ENCODE measurements at regions not wholly inside any gene's neighbourhood (a gene's known extent, or its start where the extent isn't known, plus 50 kb on each side); places are given as distances from the start of the nearest gene placed in this dataset.

DNA sequence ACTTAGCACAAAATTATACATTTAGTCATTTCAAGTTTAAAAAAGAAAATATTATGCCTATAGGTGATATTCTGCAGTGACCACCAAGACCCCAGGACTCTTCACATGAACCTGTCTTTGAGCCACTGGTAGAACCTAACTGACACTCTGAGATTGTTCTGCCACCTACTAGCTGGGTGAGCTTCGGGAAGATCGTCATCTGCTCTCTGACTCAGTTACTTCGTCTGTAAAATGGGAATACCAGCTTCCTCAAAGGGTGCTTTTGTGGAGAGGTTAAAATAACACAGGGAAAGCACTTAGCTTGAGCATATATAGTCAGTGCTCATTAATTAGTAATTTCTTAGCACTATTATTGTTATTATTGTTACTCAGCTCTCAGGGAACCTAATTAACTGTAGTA lies 228.5 kb upstream of the JUN start:
- TF ChIP-seq, protein P1, sequence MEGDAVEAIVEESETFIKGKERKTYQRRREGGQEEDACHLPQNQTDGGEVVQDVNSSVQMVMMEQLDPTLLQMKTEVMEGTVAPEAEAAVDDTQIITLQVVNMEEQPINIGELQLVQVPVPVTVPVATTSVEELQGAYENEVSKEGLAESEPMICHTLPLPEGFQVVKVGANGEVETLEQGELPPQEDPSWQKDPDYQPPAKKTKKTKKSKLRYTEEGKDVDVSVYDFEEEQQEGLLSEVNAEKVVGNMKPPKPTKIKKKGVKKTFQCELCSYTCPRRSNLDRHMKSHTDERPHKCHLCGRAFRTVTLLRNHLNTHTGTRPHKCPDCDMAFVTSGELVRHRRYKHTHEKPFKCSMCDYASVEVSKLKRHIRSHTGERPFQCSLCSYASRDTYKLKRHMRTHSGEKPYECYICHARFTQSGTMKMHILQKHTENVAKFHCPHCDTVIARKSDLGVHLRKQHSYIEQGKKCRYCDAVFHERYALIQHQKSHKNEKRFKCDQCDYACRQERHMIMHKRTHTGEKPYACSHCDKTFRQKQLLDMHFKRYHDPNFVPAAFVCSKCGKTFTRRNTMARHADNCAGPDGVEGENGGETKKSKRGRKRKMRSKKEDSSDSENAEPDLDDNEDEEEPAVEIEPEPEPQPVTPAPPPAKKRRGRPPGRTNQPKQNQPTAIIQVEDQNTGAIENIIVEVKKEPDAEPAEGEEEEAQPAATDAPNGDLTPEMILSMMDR (IDR thresholded peaks at IDR 0.05; ENCODE audit: insufficient read depth, low read depth, low read length, missing control alignments), result no peak
- DNase-seq (ENCODE audit: low read depth), result no peak
- no peak overlapping the region for H3K4me3 ChIP-seq (ENCODE audit: low read length)

DNA sequence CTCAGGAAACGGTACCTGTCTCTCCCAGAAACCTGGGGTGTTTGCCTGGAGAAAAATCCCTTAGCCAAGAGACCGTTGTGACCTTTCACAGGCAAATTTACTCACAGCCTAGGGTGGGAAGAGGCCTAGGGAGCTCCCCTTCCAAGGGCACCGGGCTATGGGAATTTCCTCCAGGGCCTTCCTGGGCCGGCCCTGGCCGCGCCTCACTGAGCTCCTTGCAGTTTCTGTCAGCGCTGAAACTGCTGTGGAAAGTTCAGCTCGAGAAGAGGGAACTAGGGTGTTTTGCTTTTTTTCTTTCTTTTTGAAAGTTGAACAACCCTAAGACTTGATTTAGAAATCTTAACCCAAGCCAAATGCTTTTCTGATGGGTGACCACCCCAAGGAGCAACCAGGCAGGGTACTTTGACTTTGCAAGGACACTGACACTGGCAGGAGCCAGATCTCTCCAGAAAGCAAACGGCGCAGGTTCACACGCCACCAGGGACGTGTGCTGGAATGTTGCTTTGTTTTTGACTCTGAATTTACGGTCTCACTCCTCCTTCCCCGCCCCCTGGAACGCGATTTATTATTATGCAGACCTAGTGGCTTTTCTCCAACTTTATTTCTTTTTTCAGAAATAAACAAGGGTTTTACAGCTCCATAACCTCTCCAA lies 229.6 kb upstream of the JUN start:
- TF ChIP-seq, protein P1 (IDR thresholded peaks at IDR 0.05; ENCODE audit: insufficient read depth, low read depth, low read length, missing control alignments), result no peak
- DNase-seq (ENCODE audit: low read depth), result peak; percentile 60
- H3K4me3 ChIP-seq (ENCODE audit: low read length), result no peak overlapping the region

DNA sequence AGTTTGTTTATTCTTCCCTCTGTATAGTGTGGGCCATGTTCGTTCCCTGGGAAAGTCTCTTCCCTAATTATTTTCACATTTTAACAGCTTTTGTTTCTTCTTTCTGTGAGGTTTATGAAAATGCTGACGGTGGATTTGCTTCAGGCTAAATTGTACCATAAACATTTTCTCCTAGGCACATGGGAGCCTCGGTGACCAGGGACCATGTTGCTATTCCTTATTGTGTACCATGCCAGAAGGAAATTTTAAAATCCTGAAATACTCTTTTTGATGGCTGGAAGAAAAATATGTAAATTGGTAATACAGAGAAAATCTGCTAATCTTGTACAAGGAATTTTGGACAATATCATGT lies 230.1 kb upstream of the JUN start:
- TF ChIP-seq, protein P1 (IDR thresholded peaks at IDR 0.05; ENCODE audit: insufficient read depth, low read depth, low read length, missing control alignments), result no peak
- H3K4me3 ChIP-seq (ENCODE audit: low read length), result no peak overlapping the region
- DNase-seq (ENCODE audit: low read depth), result no peak

DNA sequence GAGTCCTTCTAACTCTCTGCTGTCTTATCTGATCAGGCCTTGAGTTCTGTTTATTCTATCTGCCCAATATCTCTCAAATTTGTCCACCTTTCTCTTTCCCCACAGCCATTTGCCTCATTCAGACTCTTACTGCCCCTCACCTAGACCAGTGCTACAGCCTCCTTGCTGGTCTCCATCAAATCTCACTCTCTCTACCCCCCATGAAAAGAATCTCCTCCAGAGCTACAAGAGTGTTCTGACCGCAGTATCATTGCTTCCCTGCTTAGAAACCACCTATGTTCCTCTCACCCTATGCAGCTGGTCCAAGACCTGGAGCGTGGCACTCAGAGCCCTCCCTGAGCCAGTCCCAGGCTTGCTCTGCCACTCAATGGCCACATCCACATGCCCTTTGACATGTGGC lies 231.0 kb upstream of the JUN start:
- TF ChIP-seq, protein P1 (IDR thresholded peaks at IDR 0.05; ENCODE audit: insufficient read depth, low read depth, low read length, missing control alignments), result no peak
- DNase-seq (ENCODE audit: low read depth), result no peak
- no peak overlapping the region for H3K4me3 ChIP-seq (ENCODE audit: low read length)

DNA sequence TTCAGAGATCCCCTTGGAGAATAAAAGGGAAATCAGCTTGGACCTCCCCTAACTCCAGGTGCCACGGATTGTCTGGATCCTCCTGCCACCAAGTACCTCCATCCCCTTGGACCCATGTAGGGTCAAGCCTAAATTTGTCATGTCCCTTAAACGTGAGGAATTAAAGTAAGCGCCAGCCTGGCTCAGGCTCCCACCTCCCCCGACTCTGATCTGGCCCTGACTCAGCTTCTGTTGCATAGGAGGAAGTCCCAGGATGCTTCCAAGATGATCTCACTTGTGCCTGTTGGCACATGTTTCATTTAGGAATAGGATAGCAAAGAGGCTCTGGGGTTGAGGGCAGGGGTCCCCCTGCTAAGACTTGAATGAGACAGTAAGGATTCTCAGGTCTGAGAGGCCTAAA lies 231.9 kb upstream of the JUN start:
- DNase-seq (ENCODE audit: low read depth), result peak; percentile 94
- TF ChIP-seq, protein P1 (IDR thresholded peaks at IDR 0.05; ENCODE audit: insufficient read depth, low read depth, low read length, missing control alignments), result no peak
- H3K4me3 ChIP-seq (ENCODE audit: low read length), result no peak overlapping the region

DNA sequence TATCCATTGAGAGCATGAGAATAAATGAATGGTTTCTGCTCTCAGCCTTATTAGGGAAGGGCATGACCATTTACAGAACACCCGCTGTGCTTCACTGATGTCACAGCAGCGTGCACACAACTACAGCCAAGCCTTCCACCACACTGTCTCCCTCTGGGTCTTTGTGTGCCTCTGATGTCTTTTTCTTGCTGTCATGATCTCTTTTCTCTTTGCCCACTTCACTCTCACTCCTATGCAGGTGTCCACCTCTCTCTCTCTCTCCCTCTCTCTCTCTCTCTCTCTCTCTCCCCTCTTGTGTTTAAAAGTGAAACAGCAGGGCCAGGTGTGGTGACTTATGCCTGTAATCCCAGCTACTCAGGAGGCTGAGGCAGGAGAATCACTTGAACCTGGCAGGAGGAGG lies 232.5 kb upstream of the JUN start:
- H3K4me3 ChIP-seq (ENCODE audit: low read length), result no peak overlapping the region
- DNase-seq (ENCODE audit: low read depth), result peak; percentile 33
- TF ChIP-seq, protein P1 (IDR thresholded peaks at IDR 0.05; ENCODE audit: insufficient read depth, low read depth, low read length, missing control alignments), result peak; percentile 18

DNA sequence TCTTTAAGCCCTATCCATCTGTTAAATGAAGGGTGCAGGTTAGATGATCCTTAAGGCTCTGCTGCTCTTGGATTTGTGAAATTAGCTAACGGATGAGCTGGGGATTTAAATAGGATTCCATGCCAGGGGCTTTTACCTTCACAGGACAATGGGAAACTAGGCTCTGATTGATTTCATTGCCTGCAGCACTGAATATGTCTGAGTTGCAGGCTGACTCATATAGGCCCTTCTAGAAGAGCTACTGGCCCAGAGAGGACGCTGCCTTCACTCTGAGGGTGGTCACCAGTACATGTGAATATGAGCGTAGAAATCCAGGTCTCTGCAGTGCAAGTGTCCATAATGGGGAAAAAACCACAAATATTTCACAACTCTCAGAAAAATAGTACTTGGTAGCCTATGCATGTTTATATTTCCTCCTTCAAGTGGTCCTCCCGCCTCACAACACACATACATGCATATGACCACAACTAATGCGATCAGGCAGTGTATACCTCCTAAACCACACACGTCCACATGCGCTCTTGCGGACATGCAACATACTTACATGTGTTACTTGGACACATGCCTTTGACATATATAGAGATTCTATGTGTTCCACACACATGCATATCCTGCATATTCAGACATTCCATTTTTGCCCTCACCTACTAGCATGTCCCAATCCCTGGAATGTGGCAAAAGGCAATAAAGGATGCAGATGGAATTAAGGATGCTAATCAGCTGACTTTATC lies 233.8 kb upstream of the JUN start:
- H3K4me3 ChIP-seq (ENCODE audit: low read length), result no peak overlapping the region
- DNase-seq (ENCODE audit: low read depth), result peak; percentile 60
- TF ChIP-seq, protein P1 (IDR thresholded peaks at IDR 0.05; ENCODE audit: insufficient read depth, low read depth, low read length, missing control alignments), result no peak
